ENCODE measurements at regions not wholly inside any gene's neighbourhood (a gene's known extent, or its start where the extent isn't known, plus 50 kb on each side); places are given as distances from the start of the nearest gene placed in this dataset.

GRCh38 chr3:34475851-34476250 is 677.4 kb downstream of the PDCD6IP start:
- TF ChIP-seq POLR2AphosphoS5 (IDR thresholded peaks at IDR 0.05) (no peak), EP300 (IDR thresholded peaks at IDR 0.05) (no peak), CTCF (IDR thresholded peaks at IDR 0.05) (no peak), POLR2A (IDR thresholded peaks at IDR 0.05) (no peak)
- no peak for DNase-seq
- intact Hi-C loops (cut with DNase I): no loop called here

GRCh38 chr3:34483311-34483887 is 685.0 kb downstream of the PDCD6IP start:
- no peak for DNase-seq
- peak overlapping the region in 1 of 4 donors; percentile 7 for H3K4me3 ChIP-seq
- TF ChIP-seq POLR2AphosphoS5 (IDR thresholded peaks at IDR 0.05) (no peak), CTCF (IDR thresholded peaks at IDR 0.05) (no peak), POLR2A (IDR thresholded peaks at IDR 0.05) (no peak), EP300 (IDR thresholded peaks at IDR 0.05) (no peak)
- no peaks in the 10 kb centered on the region for H3K4me1 ChIP-seq
- H3K27ac ChIP-seq: no peak overlapping the region
- 59 to 76% methylated on average over 1 of the region's 1 CpG for WGBS, 2 donors
- H3K36me3 ChIP-seq: no peaks in the 10 kb centered on the region
- intact Hi-C loops (cut with DNase I): no loop called here
- H3K27me3 ChIP-seq: no peaks in the 10 kb centered on the region
- no peaks in the 10 kb centered on the region for H3K9me3 ChIP-seq

More at GRCh38 chr3:34475851-34476250, 677.4 kb downstream of the PDCD6IP start:
- Histone ChIP-seq H3K4me1 (no peaks in the 10 kb centered on the region), H3K27ac (no peak overlapping the region), H3K9me3 (no peaks in the 10 kb centered on the region), H3K36me3 (no peaks in the 10 kb centered on the region), H3K4me3 (no peak overlapping the region), H3K27me3 (no peaks in the 10 kb centered on the region)
- 71 to 83% methylated on average over 3 of the region's 3 CpGs for WGBS, 2 donors

- TF ChIP-seq POLR2A (IDR thresholded peaks at IDR 0.05): no peak
- TF ChIP-seq CTCF (IDR thresholded peaks at IDR 0.05): no peak
- no peak for TF ChIP-seq EP300 (IDR thresholded peaks at IDR 0.05)
- TF ChIP-seq POLR2AphosphoS5 (IDR thresholded peaks at IDR 0.05): no peak
- 71 to 86% methylated on average over 4 of the region's 4 CpGs for WGBS, 2 donors
- Histone ChIP-seq H3K4me3 (no peak overlapping the region), H3K27me3 (no peaks in the 10 kb centered on the region), H3K27ac (no peak overlapping the region), H3K4me1 (no peaks in the 10 kb centered on the region), H3K36me3 (no peaks in the 10 kb centered on the region), H3K9me3 (no peaks in the 10 kb centered on the region)
- no peak for DNase-seq
- intact Hi-C loops (cut with DNase I): no loop called here
Observed at GRCh38 chr3:34504366-34504765, 705.9 kb downstream of the PDCD6IP start.

- Histone ChIP-seq H3K4me3 (no peak overlapping the region), H3K4me1 (no peaks in the 10 kb centered on the region), H3K36me3 (no peaks in the 10 kb centered on the region), H3K27me3 (no peaks in the 10 kb centered on the region), H3K27ac (no peak overlapping the region), H3K9me3 (no peaks in the 10 kb centered on the region)
- no peak for TF ChIP-seq CTCF (IDR thresholded peaks at IDR 0.05)
- TF ChIP-seq POLR2AphosphoS5 (IDR thresholded peaks at IDR 0.05): peak in 1 of 4 donors; percentile 19
- WGBS, 2 donors: 36 to 47% methylated on average over 4 of the region's 4 CpGs
- no peak for DNase-seq
- intact Hi-C loops (cut with DNase I): no loop called here
Observed at GRCh38 chr3:34504775-34505174, 706.3 kb downstream of the PDCD6IP start.

GRCh38 chr3:34508732-34509131 is 710.3 kb downstream of the PDCD6IP start:
- intact Hi-C loops (cut with DNase I): no loop called here
- H3K9me3 ChIP-seq: no peaks in the 10 kb centered on the region
- H3K36me3 ChIP-seq: no peaks in the 10 kb centered on the region
- H3K27ac ChIP-seq: no peak overlapping the region
- H3K27me3 ChIP-seq: no peaks in the 10 kb centered on the region
- no peak for DNase-seq
- H3K4me3 ChIP-seq: no peak overlapping the region
- TF ChIP-seq CTCF (IDR thresholded peaks at IDR 0.05) (no peak), POLR2AphosphoS5 (IDR thresholded peaks at IDR 0.05) (no peak), EP300 (IDR thresholded peaks at IDR 0.05) (no peak), POLR2A (IDR thresholded peaks at IDR 0.05) (no peak)
- no peaks in the 10 kb centered on the region for H3K4me1 ChIP-seq

All from sigmoid colon (tissue), 6 donors.